GM19099 (cell line): ENCODE measurements at regions not wholly inside any gene's neighbourhood (a gene's known extent, or its start where the extent isn't known, plus 50 kb on each side); places are given as distances from the start of the nearest gene placed in this dataset.

Source experiments
- POLR2A ChIP-seq: IDR thresholded peaks from 3 replicates; pipeline ENCODE4 v1.6.1; 2011; ENCODE audit warnings: low read depth; ENCODE audit not compliant: insufficient read length; ENCODE audit errors: extremely low read depth

DNA sequence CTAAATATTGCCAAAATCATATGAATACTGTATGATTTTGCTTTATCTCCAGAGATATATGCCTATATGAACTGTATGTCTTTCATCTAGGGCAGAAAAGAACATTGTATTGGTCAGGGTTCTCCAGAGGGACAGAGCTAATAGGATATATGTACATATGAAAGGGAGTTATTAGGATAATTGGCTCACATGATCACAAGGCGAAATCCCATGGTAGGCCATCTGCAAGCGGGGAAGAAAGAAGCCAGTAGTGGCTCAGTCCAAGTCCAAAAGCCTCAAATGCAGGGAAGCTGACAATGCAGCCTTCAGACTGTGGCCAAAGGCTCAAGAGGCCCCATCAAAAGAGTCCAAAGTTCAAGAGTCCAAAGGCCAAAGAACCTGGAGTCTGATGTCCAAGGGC lies 209.9 kb downstream of the RNF144A start:
- TF ChIP-seq POLR2A: no peak

DNA sequence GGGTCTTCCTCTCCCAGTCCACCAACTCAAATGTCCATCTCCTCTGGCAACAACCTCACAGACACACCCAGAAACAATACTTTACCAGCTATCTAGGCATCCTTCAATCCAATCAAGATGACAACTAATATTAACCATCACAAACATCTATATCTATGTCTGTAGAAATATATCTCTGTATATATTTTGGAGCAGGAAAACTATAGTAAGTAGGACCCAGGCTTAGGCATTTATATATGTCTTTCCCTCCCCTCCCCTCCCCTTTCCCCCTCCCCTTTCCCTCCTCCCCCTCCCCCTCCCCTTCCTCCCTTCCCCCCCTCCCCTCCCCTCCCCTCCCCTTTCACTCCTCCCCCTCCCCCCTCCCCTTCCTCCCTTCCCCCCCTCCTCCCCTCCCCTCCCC lies 210.5 kb downstream of the RNF144A start:
- TF ChIP-seq POLR2A: no peak

DNA sequence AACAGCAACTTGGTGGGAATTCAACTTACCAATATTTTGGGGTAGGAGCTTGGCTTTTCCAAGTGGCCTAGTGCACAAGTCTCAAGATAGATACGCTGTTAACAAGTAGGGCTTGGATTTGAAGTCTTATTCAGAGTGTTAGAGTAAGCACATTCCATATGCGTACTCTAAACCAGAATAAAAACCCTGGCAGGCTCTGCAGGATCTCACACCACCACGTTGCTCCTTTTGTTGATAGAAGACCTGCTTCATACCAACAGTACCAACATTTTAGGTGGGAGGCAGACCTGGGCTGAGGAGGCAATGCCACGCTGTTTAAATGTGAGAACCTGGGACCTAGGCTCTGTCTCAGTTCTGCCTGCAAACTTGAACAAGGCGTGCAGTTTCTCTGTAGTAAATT lies 214.0 kb downstream of the RNF144A start:
- TF ChIP-seq POLR2A: no peak

- no peak for TF ChIP-seq POLR2A
These were observed 215.5 kb downstream of the RNF144A start for GRCh38 chr2:7132753-7133152.

- no peak for TF ChIP-seq POLR2A
These were observed 216.3 kb downstream of the RNF144A start for GRCh38 chr2:7133521-7133920.

GRCh38 chr2:7140306-7140705 lies 223.1 kb downstream of the RNF144A start:
- TF ChIP-seq POLR2A: no peak

DNA sequence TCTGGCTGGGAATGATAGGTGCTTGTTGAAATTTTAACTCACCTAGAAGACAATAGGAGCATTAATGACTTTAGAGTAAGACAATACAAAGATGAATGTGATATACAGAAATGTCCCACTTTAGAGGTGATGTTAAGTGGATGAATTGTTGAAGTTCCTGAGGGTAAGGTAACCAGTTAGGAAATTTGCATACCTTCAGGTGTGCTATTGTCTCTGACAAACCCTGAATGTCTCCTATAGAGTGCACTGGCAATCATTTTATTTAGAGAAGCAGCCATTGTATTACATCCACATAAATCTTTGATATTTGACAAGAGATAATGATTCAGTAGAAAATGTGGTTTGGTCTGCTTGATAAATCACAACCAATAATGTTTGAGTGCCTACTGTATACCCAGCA lies 228.5 kb downstream of the RNF144A start:
- TF ChIP-seq POLR2A: no peak

DNA sequence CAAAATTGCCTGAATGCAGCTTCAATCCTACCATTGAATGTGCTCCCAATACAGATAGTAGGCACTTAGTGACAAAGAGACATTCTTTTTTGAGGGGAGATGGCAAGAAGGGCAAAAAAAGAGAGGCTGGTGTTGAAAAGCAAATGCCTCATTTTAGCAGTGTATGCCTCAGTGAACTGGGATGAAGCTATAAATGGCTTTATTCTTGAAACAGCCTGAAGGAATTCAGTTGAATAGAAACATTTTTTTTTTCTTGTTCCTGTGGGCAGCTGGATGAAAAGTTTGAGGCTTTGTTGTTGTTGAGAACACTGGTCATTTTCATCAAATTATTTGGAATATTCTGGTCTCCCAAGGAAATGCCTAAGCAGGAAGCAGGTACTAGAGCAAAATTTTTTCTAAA lies 228.9 kb downstream of the RNF144A start:
- TF ChIP-seq POLR2A: no peak

GRCh38 chr2:7154656-7155055 lies 237.4 kb downstream of the RNF144A start:
- no peak for TF ChIP-seq POLR2A

GRCh38 chr2:7161501-7161900 lies 244.3 kb downstream of the RNF144A start:
- no peak for TF ChIP-seq POLR2A

DNA sequence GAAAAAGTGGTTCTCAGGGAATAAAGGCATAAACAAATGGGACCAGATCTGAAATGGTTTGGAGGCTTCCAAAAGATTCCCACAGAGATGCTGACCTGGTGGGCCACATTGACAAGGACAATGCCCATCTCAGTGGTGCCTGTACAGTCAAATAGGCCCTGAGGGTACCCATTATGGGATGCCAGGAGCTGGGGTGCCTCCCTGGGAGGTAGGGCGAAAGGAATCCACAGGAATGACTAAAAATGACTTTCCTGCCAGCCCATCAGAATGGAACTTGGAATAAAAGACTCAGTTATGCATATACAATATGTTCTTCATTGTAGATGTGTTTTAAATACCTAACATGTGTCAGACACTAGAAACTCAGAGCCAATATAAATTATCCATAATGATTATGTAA lies 248.5 kb downstream of the RNF144A start:
- TF ChIP-seq POLR2A: no peak

- no peak for TF ChIP-seq POLR2A
These were observed 250.7 kb downstream of the RNF144A start for GRCh38 chr2:7167801-7168411.

- TF ChIP-seq POLR2A: no peak
These were observed 252.4 kb downstream of the RNF144A start for GRCh38 chr2:7169593-7169992.

DNA sequence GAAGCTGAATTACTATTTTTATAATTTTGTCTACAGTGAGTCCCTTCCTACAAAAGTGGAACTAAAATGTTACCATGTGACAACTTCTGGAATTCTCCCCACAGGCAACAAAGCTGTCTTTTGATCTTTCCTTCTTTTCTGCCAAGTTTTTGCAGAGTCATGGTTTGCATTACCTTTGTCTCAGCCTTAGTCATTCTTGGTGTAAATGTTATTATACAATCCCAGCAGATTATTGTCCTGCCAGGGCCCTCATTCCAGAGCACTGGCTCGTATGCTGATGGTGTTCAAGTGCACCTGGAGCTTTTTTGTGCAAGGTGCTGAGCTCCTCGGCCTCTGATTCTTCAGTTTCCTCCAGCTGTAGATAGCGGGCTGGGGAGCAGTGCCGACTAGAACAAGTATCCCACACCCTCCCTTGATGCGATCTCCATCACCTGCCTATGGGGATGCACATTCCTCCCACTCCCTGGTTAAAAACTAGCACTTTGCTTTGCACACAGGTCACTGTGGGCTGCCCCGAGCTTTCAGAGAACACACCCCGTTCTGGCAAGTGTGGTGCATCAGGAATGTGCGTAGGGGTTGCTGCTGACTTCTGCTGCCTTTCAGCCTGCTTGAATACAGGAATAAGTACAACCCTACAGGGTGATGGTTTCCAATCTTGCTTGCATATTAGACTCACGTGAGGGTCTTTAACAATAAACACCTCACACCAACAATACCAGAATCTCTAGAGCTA lies 263.6 kb downstream of the RNF144A start:
- TF ChIP-seq POLR2A: no peak

DNA sequence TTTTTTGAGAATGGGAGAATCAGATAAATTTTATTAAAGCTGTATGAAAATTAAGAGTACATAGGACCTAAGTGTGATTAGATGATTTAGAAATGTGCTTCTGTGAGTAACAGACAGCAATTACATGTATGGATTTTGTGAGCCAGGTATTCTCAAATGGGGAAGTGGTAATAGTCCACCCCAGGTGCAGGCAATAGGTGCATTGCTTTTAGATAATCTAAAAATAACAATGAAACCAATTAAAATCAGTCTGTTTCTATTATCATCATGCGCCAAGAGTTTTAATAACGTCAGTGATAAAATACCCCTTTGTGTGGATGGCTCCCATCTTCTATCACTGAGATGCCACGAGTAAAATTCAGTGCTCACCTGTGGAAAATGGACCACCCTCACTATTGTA lies 265.3 kb downstream of the RNF144A start:
- no peak for TF ChIP-seq POLR2A

GRCh38 chr2:7189106-7189505 lies 271.9 kb downstream of the RNF144A start:
- no peak for TF ChIP-seq POLR2A
